Stimulated activated CD4-positive, alpha-beta T cell treated with anti-CD3 and anti-CD28 coated beads, Interleukin-12 subunit alpha, Interleukin-12 subunit beta, amount 100 ng/mL, for 24 hours (primary cell): ENCODE measurements at regions not wholly inside any gene's neighbourhood (a gene's known extent, or its start where the extent isn't known, plus 50 kb on each side); places are given as distances from the start of the nearest gene placed in this dataset.

ENCODE experiments used
- DNase-seq, 2 experiments: peaks; one replicate each; pipeline ENCODE4 v3.0.0-alpha.2; 2020; ENCODE audit warnings: low read depth in 2 of 2

DNA sequence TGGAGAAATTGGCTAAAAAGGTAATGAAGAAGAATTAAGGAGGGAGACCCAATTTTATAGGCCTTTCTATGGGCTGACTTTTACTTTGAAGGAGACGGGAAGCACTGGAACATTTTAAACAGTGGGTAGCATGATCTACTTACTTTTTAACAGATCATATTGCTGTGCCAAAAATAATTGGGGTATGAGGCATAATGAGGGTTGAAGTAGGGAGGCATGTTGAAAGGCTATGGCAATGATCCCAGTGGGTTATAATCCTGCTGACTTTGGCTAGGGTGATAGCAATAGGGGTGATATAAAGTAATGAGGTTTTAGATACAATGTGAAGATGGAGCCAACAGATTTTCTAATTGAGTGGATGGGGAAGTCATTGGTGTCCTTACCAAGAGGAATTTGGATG is 73.2 kb downstream of the GPR37 start:
- no peak for DNase-seq

DNA sequence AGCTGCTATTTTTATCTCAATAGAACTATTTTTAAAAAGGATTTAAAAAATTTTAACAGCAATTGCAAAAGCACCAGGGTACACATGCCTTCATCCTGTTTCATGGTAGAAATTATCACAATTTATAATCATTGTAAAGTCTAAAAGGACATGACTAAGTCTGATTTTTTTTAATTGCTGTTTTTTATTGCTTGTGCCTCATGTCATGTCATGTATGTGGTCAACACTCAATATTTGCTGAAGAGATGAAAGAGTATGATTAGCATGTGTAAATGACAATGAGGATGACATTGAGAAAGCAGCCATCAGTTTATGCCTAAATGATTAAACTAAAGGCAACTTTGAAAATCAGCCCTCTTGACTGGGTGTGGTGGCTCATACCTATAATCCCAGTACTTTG is 74.8 kb downstream of the GPR37 start:
- no peak for DNase-seq

DNA sequence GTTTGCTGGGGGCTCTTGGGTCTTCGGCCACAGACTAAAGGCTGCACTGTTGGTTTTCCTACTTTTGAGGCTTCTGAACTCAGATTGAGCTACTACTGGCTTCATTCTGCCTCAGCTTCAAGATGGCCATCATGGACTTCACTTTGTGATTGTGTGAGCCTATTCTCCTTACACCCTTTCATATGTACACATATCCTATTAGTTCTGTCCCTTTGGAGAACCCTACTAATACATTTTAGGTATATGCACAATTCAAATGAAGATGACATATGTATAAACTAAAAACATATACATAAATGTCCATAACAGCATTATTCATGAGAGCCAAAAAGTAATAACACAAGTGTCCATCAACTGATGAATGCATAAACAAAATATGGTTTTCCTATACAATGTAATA is 75.7 kb downstream of the GPR37 start:
- DNase-seq: no peak

DNA sequence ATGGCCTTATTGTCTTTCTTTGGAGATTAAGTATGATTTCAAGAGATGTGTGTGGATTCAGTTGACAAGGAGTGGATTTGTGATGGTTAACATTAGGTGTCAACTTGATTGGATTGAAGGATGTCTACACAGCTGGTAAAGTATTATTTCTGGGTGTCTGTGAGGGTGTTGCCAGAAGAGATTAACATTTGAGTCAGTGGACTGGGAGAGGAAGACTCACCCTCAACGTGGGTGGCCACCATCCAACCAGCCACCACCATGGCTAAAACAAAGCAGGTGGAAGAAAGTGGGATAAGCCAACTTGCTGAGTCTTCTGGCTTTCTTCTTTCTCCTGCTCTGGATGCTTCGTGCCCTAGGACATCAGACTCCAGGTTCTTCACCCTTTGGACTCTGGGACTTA is 76.1 kb downstream of the GPR37 start:
- DNase-seq: no peak

DNA sequence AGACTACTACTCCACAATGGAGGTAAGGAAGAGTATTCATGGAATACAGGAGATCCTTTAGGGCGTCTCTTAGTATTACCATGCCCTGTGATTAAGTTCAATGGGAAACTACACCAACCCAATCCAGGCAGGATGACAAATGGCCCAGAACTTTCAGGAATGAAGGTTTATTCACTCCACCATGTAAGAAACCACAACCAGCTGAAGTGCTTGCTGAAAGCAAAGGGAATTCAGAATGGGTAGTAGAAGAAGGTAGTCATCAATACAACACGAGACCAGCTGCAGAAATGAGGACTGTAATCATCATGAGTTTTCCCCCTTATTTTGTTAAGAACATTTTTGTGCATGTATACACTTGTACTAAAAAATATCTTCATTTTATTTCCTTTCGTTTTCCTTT is 76.6 kb downstream of the GPR37 start:
- DNase-seq: no peak

DNA sequence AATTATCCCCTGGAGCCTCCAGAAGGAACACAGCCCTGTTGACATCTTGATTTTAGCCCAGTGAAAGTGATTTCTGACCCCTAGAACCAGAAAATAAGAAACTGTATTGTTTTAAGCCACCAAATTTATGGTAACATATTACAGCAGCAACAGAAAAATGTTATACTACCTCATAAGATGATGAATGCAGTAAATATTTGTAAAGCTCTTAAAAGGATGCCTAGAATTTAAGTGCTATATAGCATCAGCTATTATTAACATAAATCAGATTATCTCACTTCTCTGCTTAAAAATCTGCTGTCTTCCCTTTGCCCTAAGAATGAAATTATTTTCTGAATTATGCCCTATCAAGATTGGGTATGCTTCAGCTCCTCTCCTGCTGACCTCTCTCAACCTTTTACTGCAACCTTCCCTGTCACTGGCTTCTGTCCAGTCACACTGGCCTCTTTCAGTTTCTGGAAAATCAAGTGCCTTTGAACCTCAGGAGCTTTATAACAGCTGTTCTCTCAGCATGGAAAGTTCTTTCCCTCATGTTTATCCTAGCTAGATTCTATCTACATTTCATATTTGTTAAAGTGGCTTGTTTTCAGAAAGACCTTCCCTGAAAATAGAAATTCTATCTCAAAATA is 78.9 kb downstream of the GPR37 start:
- no peak for DNase-seq

DNA sequence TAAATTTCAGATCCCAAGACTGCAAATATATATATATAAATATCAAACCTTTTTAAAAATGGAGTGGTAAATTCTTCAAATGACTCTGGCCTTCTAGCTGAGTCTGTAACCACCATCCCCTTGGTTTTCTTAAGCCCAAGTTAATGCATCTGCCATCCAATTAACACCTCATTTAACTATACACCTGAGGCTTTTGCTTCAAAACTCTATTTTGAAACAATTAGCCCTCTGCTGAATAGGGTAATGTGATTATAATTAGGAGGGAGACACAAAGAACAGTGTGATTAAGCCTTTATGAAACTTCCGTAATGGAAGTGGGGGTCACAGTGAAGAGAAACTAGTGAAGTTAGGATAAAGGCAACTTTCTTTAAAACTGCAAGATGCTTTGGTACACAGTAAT is 83.6 kb downstream of the GPR37 start:
- DNase-seq: no peak

DNA sequence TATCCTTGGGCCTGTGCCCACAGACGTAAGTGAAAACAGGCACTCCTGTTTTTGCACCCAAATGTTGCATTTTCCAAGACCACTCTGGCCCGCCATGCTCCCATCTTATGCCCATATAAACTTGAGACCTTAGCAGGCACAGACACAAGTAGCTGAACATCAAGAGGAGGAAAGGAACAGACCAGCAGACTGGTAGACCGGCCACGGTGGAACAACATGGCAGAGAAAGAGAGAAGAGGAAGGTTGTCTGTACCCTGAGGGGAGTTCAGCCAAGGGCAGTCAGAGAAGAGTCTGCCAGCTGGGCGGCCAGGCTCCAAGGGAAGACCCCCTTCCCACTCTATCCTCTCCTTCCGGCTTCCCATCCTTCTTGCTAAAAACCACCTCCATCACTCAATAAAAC is 85.3 kb downstream of the GPR37 start:
- DNase-seq: no peak

DNA sequence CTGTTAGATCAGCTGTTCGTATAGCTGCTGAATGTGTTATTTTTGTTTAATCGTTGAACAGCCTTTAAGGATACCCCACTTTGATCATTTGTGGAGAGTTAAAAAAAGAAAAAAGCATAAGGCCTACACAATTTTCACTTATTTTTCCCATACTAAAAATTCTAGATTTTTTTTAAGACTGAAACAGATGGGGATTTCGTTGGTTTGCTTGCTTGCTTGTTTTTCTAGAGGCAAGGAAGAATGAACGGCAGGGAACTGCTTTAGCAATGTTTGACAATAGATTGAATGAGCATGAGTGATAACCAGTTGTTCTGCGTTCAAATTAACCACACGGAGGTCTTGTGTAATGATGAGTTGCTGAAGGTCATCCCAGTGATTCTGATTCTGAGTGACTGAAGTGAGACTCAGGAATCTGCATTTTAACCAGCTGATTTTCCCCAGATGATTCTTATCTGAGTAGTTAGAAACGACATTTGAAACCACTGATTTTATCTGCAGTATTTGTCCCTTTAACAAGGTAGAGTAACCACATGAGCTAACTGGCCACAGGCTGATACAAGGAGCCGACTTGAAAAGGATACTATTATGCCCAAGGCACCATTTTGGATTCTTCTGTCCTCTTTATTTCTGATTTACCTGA is 85.9 kb downstream of the GPR37 start:
- DNase-seq: no peak

DNA sequence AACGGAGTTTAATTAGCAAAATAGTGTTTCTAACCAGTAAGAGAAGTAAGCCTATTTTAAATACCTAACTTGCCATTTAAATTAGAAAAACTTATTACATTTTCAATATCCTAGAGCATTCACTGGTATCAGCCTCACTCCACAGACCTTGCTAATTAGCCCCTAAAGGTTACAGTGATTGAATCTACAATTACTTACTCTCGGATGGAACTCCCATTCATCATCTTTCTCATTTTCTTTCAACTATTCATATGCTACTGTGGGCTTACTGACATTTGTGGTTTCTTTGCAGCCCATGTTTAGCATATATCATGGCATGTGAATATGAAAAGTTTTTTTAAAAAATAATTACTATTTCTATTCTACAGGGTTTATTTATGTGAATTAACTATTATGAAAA is 86.4 kb downstream of the GPR37 start:
- no peak for DNase-seq

DNA sequence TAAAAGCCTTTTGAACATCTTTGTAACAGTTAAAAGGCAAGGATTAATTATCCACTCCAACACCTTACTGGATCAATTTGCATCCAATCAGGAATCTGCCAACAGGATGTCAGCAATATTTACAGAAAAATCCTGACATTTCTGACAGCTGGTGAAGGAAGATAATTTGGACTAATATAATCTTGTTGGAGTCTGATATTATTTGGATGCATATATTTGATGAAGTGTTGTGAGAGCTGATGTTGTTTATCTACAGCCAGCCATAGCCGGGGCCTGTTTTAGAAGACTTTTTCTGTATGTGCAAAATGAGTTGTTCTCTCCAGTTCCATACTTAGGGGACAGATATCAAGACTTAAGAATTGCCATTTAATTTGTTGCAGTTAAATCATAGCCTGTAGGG is 91.1 kb downstream of the GPR37 start:
- no peak for DNase-seq

DNA sequence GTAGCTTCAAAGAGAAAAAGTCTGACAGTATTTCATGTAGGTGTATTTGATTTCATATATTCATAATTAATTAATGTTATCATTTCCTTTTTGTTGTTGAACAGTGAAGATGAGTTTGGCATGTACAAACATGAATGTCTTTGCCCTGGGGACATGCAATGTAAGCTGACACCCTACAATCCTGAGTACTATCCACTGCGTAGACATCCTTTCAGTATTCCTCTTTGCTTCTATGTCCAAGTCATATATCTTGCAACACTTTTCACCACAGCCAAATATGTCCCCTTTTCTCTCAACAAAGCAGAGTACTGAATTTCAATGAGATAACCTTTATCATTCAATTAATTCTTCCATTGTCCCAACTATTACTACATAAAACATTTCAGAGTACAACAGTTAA is 93.6 kb downstream of the GPR37 start:
- no peak for DNase-seq

DNA sequence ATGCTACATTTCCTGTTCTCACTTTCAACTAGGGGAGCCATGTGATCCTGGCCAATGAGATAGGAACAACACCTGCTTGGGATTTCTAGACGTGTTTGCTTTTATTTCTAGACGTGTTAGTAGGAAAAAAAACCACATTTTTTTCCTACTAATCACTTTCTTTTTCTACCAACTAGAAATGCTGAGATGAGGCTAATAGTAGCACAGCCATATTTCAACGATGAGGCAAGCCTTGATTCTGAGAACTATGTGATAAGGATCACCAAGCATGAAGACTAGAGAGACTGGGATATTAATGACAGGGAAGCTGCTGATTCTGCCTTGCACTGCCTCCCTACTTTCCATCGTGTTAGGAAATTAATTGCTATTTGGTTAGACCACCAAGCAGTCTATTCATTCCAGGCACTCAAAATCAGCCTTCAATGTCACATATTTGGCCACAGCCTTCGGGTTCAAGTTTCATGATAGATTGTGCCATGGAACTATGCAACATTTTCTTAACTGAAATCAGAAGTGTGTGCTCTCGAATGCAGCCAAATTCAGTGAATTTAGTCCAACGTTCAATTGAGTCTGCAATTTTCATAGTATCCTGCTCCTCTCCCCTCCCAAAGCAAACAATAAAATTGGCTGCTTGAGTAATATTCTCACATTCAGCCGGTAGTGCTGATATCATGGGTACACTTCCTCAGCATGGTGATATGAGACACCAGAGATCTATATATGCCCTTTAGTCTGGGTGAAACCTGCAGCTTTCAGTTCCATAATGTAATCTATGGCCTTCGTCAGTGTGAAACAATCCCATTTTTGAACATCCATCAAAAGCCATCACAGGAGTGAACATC is 98.1 kb downstream of the GPR37 start:
- no peak for DNase-seq

DNA sequence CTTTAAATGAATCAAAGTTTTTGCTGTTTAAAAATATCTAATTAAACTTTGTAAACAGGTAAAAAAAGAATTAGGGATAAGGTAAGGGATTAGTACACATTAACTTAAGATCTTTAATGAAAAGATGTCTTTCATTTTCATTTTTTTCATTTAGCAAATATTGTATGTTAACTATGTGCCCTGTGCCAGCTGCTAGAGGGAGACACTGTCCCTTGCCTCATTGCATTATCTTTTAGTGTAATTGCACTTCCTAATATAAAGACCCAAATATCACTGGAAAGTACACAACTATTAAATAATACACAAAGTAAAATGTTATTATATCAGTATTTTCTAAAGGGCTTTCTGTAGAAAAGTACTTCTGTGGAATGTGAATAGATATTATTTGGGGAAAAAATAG is 102.7 kb downstream of the GPR37 start:
- no peak for DNase-seq

DNA sequence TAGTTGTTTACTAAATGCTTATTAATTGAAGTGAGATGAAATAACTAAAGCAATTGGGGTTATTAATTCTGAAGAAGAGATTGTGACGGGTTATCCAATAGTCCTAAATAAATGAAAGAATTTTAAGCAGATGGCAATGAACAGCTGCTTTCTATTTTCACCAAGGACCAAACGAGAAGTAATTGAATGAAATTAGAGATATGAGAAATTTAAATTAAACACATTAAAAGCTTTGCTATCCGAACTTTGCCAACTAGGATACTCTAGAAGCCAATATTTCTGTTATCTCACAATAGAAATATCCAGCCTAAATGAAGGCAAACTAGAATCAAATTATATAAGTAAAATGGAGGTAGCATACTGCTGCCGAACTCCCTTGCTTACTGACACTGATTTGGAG is 103.2 kb downstream of the GPR37 start:
- no peak for DNase-seq

DNA sequence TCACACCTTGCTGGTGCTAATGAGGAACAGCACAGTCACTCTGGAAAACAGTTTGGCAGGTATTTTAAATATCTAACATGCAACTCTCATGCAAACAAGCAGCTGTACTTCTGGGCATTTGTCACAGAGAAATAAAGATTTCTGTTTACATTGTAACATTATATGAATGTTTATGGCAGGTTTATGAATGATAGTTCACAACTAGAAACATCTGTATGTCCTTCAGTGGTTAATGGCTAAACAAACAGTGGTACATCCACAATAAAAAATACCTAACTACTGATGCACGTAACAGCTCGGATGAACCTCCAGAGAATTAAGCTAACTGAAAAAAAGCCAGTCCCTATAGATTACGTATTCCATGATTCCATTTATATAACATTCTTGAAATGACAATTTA is 109.6 kb downstream of the GPR37 start:
- DNase-seq: no peak

DNA sequence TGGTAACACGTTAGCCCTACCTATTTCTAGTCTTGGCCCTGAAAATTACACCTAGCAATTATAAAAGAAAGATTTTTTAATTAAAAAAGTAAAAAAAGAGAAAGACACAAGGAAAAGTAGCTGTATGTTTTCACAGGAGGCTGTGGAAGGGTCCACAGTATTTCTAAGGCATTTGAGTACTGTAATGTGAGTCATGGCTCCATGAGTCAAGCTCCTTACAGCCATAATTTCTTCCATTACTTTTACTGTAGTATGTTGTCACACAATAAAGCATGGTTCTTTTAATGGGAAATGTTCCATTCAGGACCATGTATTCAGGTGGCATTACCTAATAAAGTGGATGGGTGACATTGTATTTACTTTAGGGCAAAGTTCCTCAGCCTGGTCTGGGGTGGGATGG is 113.4 kb downstream of the GPR37 start:
- DNase-seq: no peak

DNA sequence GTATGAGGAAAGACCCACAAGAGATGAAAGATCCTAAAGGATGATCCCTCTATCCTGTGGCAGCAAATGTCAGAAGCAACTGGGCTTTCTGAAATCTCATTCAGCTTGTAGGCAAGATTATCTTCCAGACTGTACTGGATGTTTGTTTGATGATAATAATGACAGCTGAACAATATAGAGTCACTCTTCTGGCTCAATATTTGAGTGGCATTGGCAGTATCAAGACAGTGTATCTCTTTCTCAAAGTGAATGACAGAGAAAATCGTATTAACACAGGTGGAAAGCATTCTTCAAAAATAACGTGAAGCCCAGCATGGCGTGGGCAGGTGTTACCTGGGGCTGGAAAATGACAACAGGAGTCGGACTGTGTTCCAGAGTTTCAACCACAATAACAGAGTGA is 114.5 kb downstream of the GPR37 start:
- no peak for DNase-seq

DNA sequence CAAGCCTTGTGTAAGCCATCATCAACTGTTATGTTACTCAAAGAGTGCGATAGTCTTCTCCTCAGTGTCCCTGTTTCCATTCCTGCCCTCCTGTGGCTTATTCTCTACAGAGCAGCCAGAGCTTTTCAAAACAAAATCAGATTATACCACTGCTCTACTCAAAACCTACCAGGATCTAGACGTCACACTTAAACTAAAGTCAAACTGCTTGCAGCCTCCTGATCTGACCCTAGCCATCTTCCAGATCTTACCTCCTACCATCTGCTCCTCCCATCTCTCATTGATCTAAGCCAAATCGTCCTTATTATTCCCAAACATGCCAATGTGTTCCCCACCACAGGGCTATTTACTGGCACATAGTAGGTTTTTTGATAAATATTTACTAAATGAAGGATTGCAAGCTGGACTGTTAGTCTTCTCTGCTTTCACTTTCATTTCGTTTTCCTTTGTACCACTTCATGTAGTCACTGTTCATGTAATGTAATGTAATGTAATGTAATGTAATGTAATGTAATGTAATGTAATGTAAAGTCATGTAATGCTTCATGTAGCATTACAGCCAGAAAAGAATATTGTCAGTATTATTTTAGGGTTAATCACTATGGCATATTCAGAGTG is 116.1 kb downstream of the GPR37 start:
- DNase-seq: no peak

DNA sequence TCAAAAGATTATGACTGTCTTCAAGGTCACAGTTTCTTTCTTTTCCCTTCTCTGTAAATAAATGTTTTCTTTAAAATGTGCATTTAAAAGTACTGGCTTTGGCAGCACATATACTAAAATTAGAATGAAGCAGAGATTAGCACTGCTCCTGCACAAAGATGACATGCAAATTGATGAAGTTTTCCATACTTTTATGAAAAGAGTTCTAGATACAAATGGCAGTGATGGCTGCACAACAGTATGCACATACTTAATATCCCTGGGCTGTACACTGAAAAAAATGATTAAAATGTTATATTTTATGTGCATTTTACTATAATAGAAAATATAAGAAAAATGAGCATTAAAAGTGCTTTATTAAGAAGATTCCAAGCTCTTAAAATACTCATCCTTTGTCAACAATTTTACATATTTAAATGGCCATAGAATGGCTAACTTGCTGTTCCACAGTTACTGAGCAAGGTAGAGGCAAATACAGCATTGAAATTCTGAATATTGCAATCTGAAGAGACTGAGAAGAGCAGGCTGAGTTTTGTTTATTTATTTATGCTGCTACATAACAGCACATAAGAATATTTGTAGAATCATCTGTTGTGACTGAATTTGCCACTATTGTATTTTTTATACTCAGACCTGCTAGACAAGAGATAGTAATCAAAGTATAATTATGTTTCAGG is 117.8 kb downstream of the GPR37 start:
- no peak for DNase-seq

DNA sequence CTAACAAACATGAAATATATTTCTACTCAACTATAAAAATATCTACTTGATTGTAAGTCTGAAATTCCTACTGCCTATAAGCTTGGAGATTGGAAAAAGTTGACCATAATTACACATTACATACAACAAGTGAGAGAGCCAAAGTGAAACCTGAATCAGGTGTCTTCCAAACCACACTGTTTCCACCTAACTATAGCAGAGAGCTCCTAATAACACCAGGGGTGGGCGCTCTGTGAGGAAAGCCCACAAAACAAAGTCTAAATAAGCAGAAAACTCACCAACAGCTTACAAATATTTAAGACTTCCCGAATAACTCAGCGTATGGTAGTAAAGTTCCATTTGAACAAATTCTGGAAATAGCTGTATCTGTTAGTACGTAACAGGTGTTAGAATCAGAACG is 119.9 kb downstream of the GPR37 start:
- DNase-seq: no peak

DNA sequence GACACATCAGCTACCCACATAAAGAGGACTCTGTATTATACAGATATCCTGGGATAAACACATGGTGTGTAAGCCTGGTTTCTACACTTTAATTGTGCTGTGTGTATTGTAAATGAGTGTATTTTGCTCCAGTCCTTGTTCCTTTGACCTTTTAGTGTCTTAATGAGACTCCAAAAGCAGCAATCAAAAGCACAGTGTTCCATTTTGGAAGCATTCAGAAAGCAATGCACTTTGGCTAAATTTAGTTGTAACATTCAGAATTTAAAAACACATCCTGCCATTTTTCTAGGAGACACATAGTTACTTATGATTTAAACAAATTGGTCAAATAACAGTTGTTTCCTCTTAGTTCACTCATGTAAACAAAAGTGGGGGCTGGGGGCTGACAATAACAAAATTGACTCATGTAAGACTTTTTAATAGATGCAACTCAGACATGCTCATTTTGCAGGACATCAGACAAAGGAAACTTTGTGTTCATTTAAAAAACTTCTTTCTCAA is 122.2 kb downstream of the GPR37 start:
- no peak for DNase-seq
